ENCODE measurements at regions not wholly inside any gene's neighbourhood (a gene's known extent, or its start where the extent isn't known, plus 50 kb on each side); places are given as distances from the start of the nearest gene placed in this dataset.

DNA sequence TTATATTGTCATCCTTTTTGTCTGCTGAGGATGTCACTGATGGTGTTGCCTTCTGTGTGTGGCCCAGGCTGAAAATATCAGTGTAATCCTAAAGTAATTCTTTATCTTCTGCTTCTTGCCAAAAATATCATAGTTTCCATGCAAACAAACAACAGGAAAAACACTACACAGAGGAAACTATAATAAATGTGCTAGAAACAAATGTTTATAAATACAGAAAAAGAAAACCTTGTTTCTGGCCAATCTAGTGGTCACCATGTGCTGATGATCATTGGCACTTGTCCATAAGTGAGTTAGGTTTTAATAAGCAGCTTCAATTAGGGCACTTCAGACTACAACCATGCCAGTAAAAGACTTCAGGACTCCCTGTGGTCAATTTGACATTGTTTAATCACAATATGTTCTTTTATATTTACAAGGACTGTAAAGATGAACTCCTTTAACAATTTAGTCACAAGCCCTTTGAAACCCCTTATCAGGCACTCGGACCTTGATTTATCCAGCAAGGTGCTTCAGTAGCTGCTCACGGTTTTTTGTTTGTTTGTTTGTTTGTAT is 124.8 kb downstream of the TMTC3 start:
- no peak overlapping the region for H3K4me3 ChIP-seq (ENCODE audit: low read depth, low read length)
- no peak for DNase-seq (ENCODE audit: low read depth)
- TF ChIP-seq, protein P1, sequence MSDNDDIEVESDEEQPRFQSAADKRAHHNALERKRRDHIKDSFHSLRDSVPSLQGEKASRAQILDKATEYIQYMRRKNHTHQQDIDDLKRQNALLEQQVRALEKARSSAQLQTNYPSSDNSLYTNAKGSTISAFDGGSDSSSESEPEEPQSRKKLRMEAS (IDR thresholded peaks at IDR 0.05; ENCODE audit: low read depth, low read length), result no peak
- no peak for TF ChIP-seq POLR2A (IDR thresholded peaks at IDR 0.05; ENCODE audit: extremely low read depth, insufficient read length)
- TF ChIP-seq MYC (IDR thresholded peaks at IDR 0.05; ENCODE audit: low read depth, low read length), result no peak
- TF ChIP-seq, protein P2, sequence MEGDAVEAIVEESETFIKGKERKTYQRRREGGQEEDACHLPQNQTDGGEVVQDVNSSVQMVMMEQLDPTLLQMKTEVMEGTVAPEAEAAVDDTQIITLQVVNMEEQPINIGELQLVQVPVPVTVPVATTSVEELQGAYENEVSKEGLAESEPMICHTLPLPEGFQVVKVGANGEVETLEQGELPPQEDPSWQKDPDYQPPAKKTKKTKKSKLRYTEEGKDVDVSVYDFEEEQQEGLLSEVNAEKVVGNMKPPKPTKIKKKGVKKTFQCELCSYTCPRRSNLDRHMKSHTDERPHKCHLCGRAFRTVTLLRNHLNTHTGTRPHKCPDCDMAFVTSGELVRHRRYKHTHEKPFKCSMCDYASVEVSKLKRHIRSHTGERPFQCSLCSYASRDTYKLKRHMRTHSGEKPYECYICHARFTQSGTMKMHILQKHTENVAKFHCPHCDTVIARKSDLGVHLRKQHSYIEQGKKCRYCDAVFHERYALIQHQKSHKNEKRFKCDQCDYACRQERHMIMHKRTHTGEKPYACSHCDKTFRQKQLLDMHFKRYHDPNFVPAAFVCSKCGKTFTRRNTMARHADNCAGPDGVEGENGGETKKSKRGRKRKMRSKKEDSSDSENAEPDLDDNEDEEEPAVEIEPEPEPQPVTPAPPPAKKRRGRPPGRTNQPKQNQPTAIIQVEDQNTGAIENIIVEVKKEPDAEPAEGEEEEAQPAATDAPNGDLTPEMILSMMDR (IDR thresholded peaks at IDR 0.05; ENCODE audit: low read depth, low read length), result no peak

DNA sequence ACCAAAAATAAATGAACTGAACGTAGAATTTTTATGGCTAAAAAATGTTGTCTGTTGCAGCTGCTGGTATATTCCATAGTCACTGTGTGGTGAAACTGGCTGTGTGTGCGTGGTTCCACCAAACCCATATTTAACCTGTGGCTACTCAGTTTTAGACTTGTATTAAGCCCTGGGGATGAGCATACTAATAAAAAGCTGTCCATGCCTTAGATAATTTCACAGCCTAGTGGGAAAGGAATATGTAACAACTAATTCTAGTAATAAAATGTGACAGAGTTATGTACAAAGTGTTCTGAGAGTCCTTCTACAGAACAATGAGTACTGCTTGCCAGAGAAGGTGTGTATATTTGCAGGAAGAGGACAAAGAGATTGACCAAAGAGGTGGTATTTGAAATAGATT is 125.5 kb downstream of the TMTC3 start:
- no peak overlapping the region for H3K4me3 ChIP-seq (ENCODE audit: low read depth, low read length)
- TF ChIP-seq, protein P1 (IDR thresholded peaks at IDR 0.05; ENCODE audit: low read depth, low read length), result no peak
- DNase-seq (ENCODE audit: low read depth), result no peak

DNA sequence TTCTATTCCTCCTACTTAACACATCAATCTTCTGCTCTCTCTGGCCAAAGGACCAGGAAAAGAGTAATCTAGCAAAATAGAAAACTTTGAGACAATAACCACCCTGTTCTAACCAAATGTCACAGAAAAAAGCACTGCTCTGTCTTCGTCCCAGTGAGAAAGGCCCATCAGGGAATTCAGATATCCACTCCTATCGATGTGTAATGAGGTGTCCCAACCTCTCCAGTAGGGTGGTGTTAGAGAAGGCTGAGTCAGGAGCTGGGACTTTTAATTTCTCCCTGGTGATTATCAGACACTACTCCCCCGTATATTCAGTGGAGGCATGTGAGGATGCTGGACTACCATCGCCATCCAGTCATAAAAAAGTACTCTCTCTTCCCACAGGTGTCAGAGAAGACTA is 130.3 kb downstream of the TMTC3 start:
- TF ChIP-seq, protein P1 (IDR thresholded peaks at IDR 0.05; ENCODE audit: low read depth, low read length), result no peak
- no peak for TF ChIP-seq POLR2A (IDR thresholded peaks at IDR 0.05; ENCODE audit: extremely low read depth, insufficient read length)
- no peak for TF ChIP-seq MYC (IDR thresholded peaks at IDR 0.05; ENCODE audit: low read depth, low read length)
- TF ChIP-seq, protein P2 (IDR thresholded peaks at IDR 0.05; ENCODE audit: low read depth, low read length), result no peak
- DNase-seq (ENCODE audit: low read depth), result no peak
- H3K4me3 ChIP-seq (ENCODE audit: low read depth, low read length), result no peak overlapping the region

DNA sequence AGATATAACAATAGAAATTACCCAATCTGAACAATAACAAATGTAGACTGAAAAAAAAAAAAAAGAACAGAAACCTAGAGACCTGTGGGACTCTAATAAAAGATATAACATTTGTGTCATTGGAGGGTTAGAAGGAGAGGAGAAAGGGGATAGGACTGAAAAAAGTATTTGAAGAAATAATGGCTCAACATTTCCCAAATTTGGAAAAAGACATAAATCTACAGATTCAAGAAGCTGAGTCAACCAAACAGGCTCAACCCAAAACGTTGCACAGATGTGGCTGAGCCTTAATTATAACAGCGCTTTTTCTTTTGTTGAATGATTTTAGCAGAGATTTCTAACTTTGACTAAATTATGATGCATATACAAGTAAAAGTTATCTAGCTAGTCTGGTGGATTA is 131.3 kb downstream of the TMTC3 start:
- TF ChIP-seq MYC (IDR thresholded peaks at IDR 0.05; ENCODE audit: low read depth, low read length), result no peak
- TF ChIP-seq, protein P2 (IDR thresholded peaks at IDR 0.05; ENCODE audit: low read depth, low read length), result no peak
- no peak overlapping the region for H3K4me3 ChIP-seq (ENCODE audit: low read depth, low read length)
- no peak for DNase-seq (ENCODE audit: low read depth)

DNA sequence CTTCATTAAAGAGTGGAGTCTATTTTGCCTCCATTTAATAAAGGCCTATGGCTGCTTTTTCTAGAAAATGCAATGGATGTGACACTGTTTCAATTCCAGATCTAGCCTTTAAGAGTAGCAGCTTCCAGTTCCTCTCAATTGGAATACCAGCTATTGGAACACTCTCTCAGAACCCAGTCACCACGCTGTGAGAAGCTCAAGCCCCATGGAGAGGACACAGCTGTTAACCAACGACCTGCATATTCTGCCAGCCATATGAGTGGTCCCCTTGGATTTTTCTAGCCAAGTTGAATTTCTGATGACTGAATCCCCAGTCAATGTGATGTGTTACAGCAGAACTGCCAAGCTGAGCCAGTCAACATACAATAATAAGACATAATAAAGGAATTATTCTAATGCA is 131.8 kb downstream of the TMTC3 start:
- TF ChIP-seq, protein P1 (IDR thresholded peaks at IDR 0.05; ENCODE audit: low read depth, low read length), result no peak
- H3K4me3 ChIP-seq (ENCODE audit: low read depth, low read length), result no peak overlapping the region
- no peak for DNase-seq (ENCODE audit: low read depth)

DNA sequence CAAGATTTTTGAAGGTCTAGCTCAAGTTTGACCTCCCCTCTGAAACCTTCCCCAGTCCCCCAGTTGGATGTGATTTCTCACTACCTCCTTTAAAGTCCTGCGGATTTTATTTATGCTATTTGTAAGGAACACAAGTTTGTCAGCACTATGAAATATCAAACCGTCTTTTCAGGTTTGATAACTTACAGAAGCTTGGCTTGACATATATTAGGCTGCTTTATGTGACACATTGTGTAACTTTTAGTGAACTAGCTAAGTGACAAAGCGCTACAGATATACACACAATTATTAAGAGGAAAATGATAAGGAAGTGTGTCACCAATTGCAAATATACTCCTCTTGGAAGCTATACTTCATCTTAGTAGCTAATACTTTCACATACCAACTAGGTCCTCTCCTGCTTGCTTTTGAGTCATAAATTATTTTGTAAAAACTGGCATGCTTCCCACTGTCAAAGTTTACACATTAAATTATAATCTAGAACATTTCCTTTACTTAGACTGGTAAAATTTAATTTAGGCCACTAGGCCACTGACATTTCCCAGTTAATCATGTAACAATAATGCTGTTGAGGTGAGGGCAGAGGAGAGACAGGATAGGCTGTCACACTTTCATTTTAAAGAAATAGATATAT is 149.5 kb downstream of the TMTC3 start:
- no peak overlapping the region for H3K4me3 ChIP-seq (ENCODE audit: low read depth, low read length)
- no peak for DNase-seq (ENCODE audit: low read depth)
- TF ChIP-seq, protein P1 (IDR thresholded peaks at IDR 0.05; ENCODE audit: low read depth, low read length), result no peak
- TF ChIP-seq MYC (IDR thresholded peaks at IDR 0.05; ENCODE audit: low read depth, low read length), result no peak
- TF ChIP-seq, protein P2 (IDR thresholded peaks at IDR 0.05; ENCODE audit: low read depth, low read length), result no peak
- TF ChIP-seq POLR2A (IDR thresholded peaks at IDR 0.05; ENCODE audit: extremely low read depth, insufficient read length), result no peak
